Smooth muscle cell (in vitro differentiated cells): ENCODE measurements at regions not wholly inside any gene's neighbourhood (a gene's known extent, or its start where the extent isn't known, plus 50 kb on each side); places are given as distances from the start of the nearest gene placed in this dataset.

Source experiments
- DNase-seq: peaks from one replicate; lab custom pipeline; 2025; ENCODE audit not compliant: unreplicated experiment; lab: John Stamatoyannopoulos, UW
- H2AFZ ChIP-seq: fragments of 200-600 bp; sonication (generic); 2 replicates; pipeline ENCODE4 v1.6.0; 2016; ENCODE audit warnings: antibody characterized with exemption, low read depth, mild to moderate bottlenecking
- H3F3A ChIP-seq: fragments of 200-600 bp; sonication (generic); 2 replicates; pipeline ENCODE4 v1.6.0; 2017; ENCODE audit warnings: antibody characterized with exemption, low read depth
- H3K27ac ChIP-seq: fragments of 200-600 bp; sonication (generic); 2 replicates; pipeline ENCODE4 v1.5.1; 2016; ENCODE audit warnings: low read depth, mild to moderate bottlenecking
- H3K27me3 ChIP-seq: fragments of 200-600 bp; sonication (generic); 2 replicates; pipeline ENCODE4 v1.6.1; 2016; ENCODE audit warnings: low read depth, mild to moderate bottlenecking
- H3K36me3 ChIP-seq: fragments of 200-600 bp; sonication (generic); 2 replicates; pipeline ENCODE4 v1.5.1; 2016; ENCODE audit warnings: low read depth
- H3K4me1 ChIP-seq: fragments of 200-600 bp; sonication (generic); 2 replicates; pipeline ENCODE4 v1.5.1; 2016; ENCODE audit warnings: low read depth
- H3K4me2 ChIP-seq: fragments of 200-600 bp; sonication (generic); 2 replicates; pipeline ENCODE4 v1.6.0; 2016; ENCODE audit warnings: mild to moderate bottlenecking
- H3K4me3 ChIP-seq: fragments of 200-600 bp; sonication (generic); 2 replicates; pipeline ENCODE4 v1.5.1; 2016; ENCODE audit warnings: mild to moderate bottlenecking
- H3K79me2 ChIP-seq: fragments of 200-600 bp; sonication (generic); 2 replicates; pipeline ENCODE4 v1.6.0; 2016; ENCODE audit warnings: low read depth, mild to moderate bottlenecking
- H3K9ac ChIP-seq: fragments of 200-600 bp; sonication (generic); 2 replicates; pipeline ENCODE4 v1.6.0; 2016; ENCODE audit warnings: low read depth
- H3K9me3 ChIP-seq: fragments of 200-600 bp; sonication (generic); replicated peaks from 2 replicates; pipeline ENCODE4 v1.5.1; 2016; ENCODE audit warnings: low read depth
- H4K20me1 ChIP-seq: fragments of 200-600 bp; sonication (generic); 2 replicates; pipeline ENCODE4 v1.6.0; 2016; ENCODE audit warnings: low read depth
- CTCF ChIP-seq: fragments of 200-600 bp; sonication (generic); IDR thresholded peaks from 2 replicates; pipeline ENCODE4 v1.5.1; 2017; ENCODE audit warnings: borderline replicate concordance, mild to moderate bottlenecking, antibody characterized with exemption; ENCODE audit not compliant: insufficient read depth, poor library complexity, severe bottlenecking
- WGBS: methylation state at CpG from one replicate; pipeline ENCODE4 v1.1.7; 2016; ENCODE audit warnings: low lambda C conversion rate; 5-methylcytosine and 5-hydroxymethylcytosine counted together

DNA sequence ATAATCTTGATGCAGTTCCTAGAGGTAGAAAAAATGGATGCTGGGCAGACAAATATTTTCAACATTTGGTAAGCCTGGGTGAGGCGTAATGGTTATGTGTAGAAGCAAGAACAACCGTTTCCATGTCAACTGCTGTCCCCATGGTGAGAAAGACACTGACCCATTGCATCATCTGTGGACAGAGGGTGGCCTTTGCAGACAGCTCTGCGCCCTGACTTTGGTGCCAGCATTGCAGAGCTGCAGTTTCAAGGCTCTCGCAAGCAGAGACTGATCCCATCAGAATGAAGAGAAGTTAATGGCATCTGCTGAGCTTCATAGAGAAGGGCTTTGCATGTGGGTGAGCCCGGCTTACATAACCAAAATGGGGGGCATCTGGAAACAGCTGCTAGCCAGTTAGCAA is 179.0 kb upstream of the ADRA1B start:
- no peak overlapping the region for H3K4me2 ChIP-seq
- no peaks in the 10 kb centered on the region for H4K20me1 ChIP-seq
- H3K9me3 ChIP-seq: no peaks in the 10 kb centered on the region
- no peaks in the 10 kb centered on the region for H3F3A ChIP-seq
- DNase-seq: no peak
- 87% methylated on average over 5 of the region's 5 CpGs for WGBS
- no peak overlapping the region for H2AFZ ChIP-seq
- no peaks in the 10 kb centered on the region for H3K36me3 ChIP-seq
- no peak overlapping the region for H3K9ac ChIP-seq
- no peaks in the 10 kb centered on the region for H3K4me1 ChIP-seq
- H3K27me3 ChIP-seq: no peaks in the 10 kb centered on the region
- no peak for TF ChIP-seq CTCF
- H3K27ac ChIP-seq: no peak overlapping the region
- H3K79me2 ChIP-seq: no peaks in the 10 kb centered on the region
- no peak overlapping the region for H3K4me3 ChIP-seq

- Histone ChIP-seq H3K4me2 (no peak overlapping the region), H3K79me2 (no peaks in the 10 kb centered on the region), H4K20me1 (no peaks in the 10 kb centered on the region), H3K27ac (no peak overlapping the region), H2AFZ (no peak overlapping the region), H3K9me3 (no peaks in the 10 kb centered on the region), H3K4me1 (no peaks in the 10 kb centered on the region), H3F3A (no peaks in the 10 kb centered on the region), H3K4me3 (no peak overlapping the region), H3K27me3 (no peaks in the 10 kb centered on the region), H3K36me3 (no peaks in the 10 kb centered on the region), H3K9ac (no peak overlapping the region)
- 83% methylated on average over 5 of the region's 5 CpGs for WGBS
- no peak for DNase-seq
- no peak for TF ChIP-seq CTCF
Observed at GRCh38 chr5:159741829-159742322, 174.4 kb upstream of the ADRA1B start.

DNA sequence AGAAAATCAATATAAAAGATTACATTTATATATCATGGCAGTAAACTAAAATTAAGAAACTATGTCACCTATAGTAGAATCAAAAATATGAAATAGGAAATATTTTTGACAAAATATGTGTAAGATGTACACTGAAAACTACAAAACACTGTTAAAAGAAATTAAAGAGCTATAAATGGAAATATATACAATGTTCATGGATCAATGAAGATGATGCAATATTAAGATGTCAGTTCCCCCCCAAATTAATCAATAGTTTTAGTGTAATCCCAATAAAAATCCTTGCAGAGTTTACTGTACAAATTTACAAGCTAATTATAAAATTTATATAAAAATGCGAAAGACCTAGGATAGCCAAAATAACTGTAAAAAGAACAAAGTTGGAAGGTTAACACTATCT is 173.0 kb upstream of the ADRA1B start:
- TF ChIP-seq CTCF: no peak
- Histone ChIP-seq H3K4me1 (no peaks in the 10 kb centered on the region), H3K27ac (no peak overlapping the region), H3K79me2 (no peaks in the 10 kb centered on the region), H4K20me1 (no peaks in the 10 kb centered on the region), H3K9me3 (no peaks in the 10 kb centered on the region), H3K36me3 (no peaks in the 10 kb centered on the region), H3K4me2 (no peak overlapping the region), H3K9ac (no peak overlapping the region), H3F3A (no peaks in the 10 kb centered on the region), H3K4me3 (no peak overlapping the region), H2AFZ (no peak overlapping the region), H3K27me3 (no peaks in the 10 kb centered on the region)
- 95% methylated on average over 1 of the region's 1 CpG for WGBS
- DNase-seq: no peak

DNA sequence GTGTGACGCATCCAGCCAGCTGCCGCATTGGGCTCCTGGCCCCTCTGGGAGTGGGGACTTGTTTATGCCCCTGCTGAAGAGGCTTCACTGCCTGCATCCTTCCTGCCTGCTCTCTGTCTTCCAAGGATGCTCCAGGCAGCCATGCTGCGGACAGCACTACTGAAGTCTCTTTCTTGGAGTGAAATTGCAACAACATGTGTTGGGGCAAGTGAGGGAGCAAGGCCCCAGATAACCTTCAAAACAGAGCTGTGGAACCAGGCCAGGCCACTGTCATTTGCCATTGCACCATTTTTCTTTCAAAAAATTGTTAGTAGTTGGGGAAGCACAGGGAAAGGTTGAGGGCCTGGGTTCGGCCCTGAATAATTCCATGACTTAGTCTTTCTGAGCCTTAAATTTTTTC is 169.6 kb upstream of the ADRA1B start:
- no peak for TF ChIP-seq CTCF
- no peak overlapping the region for H3K4me3 ChIP-seq
- no peak overlapping the region for H2AFZ ChIP-seq
- no peaks in the 10 kb centered on the region for H3K36me3 ChIP-seq
- H3K4me2 ChIP-seq: no peak overlapping the region
- H4K20me1 ChIP-seq: no peaks in the 10 kb centered on the region
- H3K27ac ChIP-seq: no peak overlapping the region
- H3K9me3 ChIP-seq: no peaks in the 10 kb centered on the region
- 94% methylated on average over 4 of the region's 4 CpGs for WGBS
- no peaks in the 10 kb centered on the region for H3K27me3 ChIP-seq
- H3K79me2 ChIP-seq: no peaks in the 10 kb centered on the region
- no peaks in the 10 kb centered on the region for H3F3A ChIP-seq
- no peak overlapping the region for H3K9ac ChIP-seq
- H3K4me1 ChIP-seq: no peaks in the 10 kb centered on the region
- DNase-seq: no peak
